Mammary epithelial cell (primary cell): ENCODE measurements at regions not wholly inside any gene's neighbourhood (a gene's known extent, or its start where the extent isn't known, plus 50 kb on each side); places are given as distances from the start of the nearest gene placed in this dataset.

Experiments
- EZH2 ChIP-seq: IDR thresholded peaks from 2 replicates; pipeline ENCODE4 v1.6.1; 2012; ENCODE audit warnings: low read length, inconsistent platforms, borderline replicate concordance
- TF ChIP-seq, protein P1 (sequence below), 2 donors: IDR thresholded peaks in 1 of 2; conservative IDR thresholded peaks in 1 of 2; 2 replicates each; pipeline ENCODE4 v1.5.1; 2011 to 2012; ENCODE audit warnings: inconsistent platforms in 2 of 2, low read length in 2 of 2, mild to moderate bottlenecking in 2 of 2, control low read depth in 1 of 2, low read depth in 1 of 2; ENCODE audit not compliant: insufficient read depth in 1 of 2; ENCODE audit errors: extremely low read depth in 1 of 2

DNA sequence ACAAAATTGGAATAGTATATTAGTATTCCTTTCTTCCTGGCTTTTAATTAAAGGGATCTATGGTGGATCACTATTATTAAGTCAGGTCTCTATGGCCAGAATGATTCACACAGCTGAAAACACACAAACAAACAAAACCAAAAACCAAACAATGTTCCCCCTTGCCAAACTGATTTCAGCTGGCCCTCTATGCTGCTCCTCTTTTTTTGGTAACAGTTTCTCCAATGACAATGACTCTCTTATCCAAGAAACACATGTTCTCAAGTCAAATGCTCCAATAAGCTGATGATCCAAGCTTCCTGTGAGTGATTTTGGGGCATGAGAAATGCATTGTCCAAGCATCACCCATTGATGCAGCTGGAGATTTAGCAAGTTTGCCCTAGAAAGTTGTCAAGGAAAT is 193.4 kb upstream of the TUT7 start:
- TF ChIP-seq, protein P1, sequence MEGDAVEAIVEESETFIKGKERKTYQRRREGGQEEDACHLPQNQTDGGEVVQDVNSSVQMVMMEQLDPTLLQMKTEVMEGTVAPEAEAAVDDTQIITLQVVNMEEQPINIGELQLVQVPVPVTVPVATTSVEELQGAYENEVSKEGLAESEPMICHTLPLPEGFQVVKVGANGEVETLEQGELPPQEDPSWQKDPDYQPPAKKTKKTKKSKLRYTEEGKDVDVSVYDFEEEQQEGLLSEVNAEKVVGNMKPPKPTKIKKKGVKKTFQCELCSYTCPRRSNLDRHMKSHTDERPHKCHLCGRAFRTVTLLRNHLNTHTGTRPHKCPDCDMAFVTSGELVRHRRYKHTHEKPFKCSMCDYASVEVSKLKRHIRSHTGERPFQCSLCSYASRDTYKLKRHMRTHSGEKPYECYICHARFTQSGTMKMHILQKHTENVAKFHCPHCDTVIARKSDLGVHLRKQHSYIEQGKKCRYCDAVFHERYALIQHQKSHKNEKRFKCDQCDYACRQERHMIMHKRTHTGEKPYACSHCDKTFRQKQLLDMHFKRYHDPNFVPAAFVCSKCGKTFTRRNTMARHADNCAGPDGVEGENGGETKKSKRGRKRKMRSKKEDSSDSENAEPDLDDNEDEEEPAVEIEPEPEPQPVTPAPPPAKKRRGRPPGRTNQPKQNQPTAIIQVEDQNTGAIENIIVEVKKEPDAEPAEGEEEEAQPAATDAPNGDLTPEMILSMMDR (conservative IDR thresholded peaks at IDR 0.05 in 1 of 2, IDR thresholded peaks at IDR 0.05 in 1 of 2; ENCODE audit: extremely low read depth in 1 of 2, insufficient read depth in 1 of 2, low read depth in 1 of 2, low read length in 2 of 2): no peak
- TF ChIP-seq EZH2: no peak
